GM12878 (cell line): ENCODE measurements at regions not wholly inside any gene's neighbourhood (a gene's known extent, or its start where the extent isn't known, plus 50 kb on each side); places are given as distances from the start of the nearest gene placed in this dataset.

Experiments
- EGR1 ChIP-seq, 2 experiments: IDR thresholded peaks; 1 replicate in 1 of 2; 2 replicates in 1 of 2; pipeline ENCODE4 v1.6.1; 2011 to 2012; ENCODE audit warnings: low read depth in 2 of 2, low read length in 2 of 2, borderline replicate concordance in 1 of 2, mild to moderate bottlenecking in 1 of 2, moderate library complexity in 1 of 2
- LARP7 ChIP-seq: fragments of 450-650 bp; IDR thresholded peaks from 2 replicates; pipeline ENCODE4 v1.6.1; 2017; ENCODE audit warnings: mild to moderate bottlenecking
- NR2C1 ChIP-seq: fragments of 450-650 bp; IDR thresholded peaks from 2 replicates; pipeline ENCODE4 v1.6.1; 2017; ENCODE audit warnings: antibody characterized with exemption, mild to moderate bottlenecking, moderate library complexity
- RAD51 ChIP-seq: fragments of 450-650 bp; IDR thresholded peaks from 2 replicates; pipeline ENCODE4 v1.6.1; 2016; ENCODE audit warnings: moderate library complexity, mild to moderate bottlenecking, inconsistent platforms
- RB1 ChIP-seq: fragments of 450-650 bp; formaldehyde crosslinking; IDR thresholded peaks from 2 replicates; pipeline ENCODE4 v1.6.1; 2017; ENCODE audit warnings: mild to moderate bottlenecking, borderline replicate concordance
- YBX1 ChIP-seq: fragments of 450-650 bp; IDR thresholded peaks from 2 replicates; pipeline ENCODE4 v1.6.1; 2016; ENCODE audit warnings: antibody characterized with exemption
- TF ChIP-seq, protein P1 (sequence below): fragments of 450-650 bp; IDR thresholded peaks from 2 replicates; pipeline ENCODE4 v1.6.1; 2017; ENCODE audit warnings: mild to moderate bottlenecking, moderate library complexity
- TF ChIP-seq, protein P2 (sequence below): fragments of 450-650 bp; IDR thresholded peaks from 2 replicates; pipeline ENCODE4 v1.6.1; 2017; ENCODE audit warnings: antibody characterized with exemption, mild to moderate bottlenecking, moderate library complexity
- TF ChIP-seq, protein P3 (sequence below): fragments of 450-650 bp; IDR thresholded peaks from 2 replicates; pipeline ENCODE4 v1.6.1; 2016; ENCODE audit warnings: mild to moderate bottlenecking, moderate library complexity, borderline replicate concordance
- TF ChIP-seq, protein P4 (sequence below): IDR thresholded peaks from 2 replicates; pipeline ENCODE4 v1.6.1; 2012; ENCODE audit warnings: low read depth, low read length, improper control_type of control experiment
- TF ChIP-seq, protein P5 (sequence below): fragments of 450-650 bp; formaldehyde crosslinking; IDR thresholded peaks from 2 replicates; pipeline ENCODE4 v1.4.0; 2022; ENCODE audit warnings: mild to moderate bottlenecking, moderate library complexity
- TF ChIP-seq, protein P6 (sequence below): IDR thresholded peaks from 2 replicates; pipeline ENCODE4 v1.6.1; 2011; ENCODE audit warnings: low read depth, low read length, improper control_type of control experiment, borderline replicate concordance

DNA sequence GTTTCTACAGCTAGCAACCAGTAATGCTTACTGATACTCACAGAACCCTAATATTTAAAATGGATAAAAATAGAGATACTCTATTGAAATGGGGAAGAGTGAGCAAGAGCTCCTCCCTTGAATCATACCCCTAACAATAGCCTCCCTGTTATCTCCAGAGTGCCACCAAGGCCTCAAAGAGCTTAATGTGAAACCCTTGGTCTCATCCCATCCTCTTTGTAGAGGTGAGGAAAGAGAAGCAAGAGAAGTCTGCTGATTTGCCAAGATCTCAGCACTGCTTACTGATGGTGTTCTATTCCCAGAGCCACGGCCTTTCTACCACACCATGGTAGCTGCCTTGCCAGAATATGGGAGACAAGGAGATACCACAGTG, 463.4 kb upstream of the PROK2 start (continued):
- TF ChIP-seq, protein P1, sequence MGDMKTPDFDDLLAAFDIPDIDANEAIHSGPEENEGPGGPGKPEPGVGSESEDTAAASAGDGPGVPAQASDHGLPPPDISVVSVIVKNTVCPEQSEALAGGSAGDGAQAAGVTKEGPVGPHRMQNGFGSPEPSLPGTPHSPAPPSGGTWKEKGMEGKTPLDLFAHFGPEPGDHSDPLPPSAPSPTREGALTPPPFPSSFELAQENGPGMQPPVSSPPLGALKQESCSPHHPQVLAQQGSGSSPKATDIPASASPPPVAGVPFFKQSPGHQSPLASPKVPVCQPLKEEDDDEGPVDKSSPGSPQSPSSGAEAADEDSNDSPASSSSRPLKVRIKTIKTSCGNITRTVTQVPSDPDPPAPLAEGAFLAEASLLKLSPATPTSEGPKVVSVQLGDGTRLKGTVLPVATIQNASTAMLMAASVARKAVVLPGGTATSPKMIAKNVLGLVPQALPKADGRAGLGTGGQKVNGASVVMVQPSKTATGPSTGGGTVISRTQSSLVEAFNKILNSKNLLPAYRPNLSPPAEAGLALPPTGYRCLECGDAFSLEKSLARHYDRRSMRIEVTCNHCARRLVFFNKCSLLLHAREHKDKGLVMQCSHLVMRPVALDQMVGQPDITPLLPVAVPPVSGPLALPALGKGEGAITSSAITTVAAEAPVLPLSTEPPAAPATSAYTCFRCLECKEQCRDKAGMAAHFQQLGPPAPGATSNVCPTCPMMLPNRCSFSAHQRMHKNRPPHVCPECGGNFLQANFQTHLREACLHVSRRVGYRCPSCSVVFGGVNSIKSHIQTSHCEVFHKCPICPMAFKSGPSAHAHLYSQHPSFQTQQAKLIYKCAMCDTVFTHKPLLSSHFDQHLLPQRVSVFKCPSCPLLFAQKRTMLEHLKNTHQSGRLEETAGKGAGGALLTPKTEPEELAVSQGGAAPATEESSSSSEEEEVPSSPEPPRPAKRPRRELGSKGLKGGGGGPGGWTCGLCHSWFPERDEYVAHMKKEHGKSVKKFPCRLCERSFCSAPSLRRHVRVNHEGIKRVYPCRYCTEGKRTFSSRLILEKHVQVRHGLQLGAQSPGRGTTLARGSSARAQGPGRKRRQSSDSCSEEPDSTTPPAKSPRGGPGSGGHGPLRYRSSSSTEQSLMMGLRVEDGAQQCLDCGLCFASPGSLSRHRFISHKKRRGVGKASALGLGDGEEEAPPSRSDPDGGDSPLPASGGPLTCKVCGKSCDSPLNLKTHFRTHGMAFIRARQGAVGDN = no peak
- no peak for TF ChIP-seq RB1
- TF ChIP-seq, protein P2, sequence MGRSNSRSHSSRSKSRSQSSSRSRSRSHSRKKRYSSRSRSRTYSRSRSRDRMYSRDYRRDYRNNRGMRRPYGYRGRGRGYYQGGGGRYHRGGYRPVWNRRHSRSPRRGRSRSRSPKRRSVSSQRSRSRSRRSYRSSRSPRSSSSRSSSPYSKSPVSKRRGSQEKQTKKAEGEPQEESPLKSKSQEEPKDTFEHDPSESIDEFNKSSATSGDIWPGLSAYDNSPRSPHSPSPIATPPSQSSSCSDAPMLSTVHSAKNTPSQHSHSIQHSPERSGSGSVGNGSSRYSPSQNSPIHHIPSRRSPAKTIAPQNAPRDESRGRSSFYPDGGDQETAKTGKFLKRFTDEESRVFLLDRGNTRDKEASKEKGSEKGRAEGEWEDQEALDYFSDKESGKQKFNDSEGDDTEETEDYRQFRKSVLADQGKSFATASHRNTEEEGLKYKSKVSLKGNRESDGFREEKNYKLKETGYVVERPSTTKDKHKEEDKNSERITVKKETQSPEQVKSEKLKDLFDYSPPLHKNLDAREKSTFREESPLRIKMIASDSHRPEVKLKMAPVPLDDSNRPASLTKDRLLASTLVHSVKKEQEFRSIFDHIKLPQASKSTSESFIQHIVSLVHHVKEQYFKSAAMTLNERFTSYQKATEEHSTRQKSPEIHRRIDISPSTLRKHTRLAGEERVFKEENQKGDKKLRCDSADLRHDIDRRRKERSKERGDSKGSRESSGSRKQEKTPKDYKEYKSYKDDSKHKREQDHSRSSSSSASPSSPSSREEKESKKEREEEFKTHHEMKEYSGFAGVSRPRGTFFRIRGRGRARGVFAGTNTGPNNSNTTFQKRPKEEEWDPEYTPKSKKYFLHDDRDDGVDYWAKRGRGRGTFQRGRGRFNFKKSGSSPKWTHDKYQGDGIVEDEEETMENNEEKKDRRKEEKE = no peak
- TF ChIP-seq, protein P3, sequence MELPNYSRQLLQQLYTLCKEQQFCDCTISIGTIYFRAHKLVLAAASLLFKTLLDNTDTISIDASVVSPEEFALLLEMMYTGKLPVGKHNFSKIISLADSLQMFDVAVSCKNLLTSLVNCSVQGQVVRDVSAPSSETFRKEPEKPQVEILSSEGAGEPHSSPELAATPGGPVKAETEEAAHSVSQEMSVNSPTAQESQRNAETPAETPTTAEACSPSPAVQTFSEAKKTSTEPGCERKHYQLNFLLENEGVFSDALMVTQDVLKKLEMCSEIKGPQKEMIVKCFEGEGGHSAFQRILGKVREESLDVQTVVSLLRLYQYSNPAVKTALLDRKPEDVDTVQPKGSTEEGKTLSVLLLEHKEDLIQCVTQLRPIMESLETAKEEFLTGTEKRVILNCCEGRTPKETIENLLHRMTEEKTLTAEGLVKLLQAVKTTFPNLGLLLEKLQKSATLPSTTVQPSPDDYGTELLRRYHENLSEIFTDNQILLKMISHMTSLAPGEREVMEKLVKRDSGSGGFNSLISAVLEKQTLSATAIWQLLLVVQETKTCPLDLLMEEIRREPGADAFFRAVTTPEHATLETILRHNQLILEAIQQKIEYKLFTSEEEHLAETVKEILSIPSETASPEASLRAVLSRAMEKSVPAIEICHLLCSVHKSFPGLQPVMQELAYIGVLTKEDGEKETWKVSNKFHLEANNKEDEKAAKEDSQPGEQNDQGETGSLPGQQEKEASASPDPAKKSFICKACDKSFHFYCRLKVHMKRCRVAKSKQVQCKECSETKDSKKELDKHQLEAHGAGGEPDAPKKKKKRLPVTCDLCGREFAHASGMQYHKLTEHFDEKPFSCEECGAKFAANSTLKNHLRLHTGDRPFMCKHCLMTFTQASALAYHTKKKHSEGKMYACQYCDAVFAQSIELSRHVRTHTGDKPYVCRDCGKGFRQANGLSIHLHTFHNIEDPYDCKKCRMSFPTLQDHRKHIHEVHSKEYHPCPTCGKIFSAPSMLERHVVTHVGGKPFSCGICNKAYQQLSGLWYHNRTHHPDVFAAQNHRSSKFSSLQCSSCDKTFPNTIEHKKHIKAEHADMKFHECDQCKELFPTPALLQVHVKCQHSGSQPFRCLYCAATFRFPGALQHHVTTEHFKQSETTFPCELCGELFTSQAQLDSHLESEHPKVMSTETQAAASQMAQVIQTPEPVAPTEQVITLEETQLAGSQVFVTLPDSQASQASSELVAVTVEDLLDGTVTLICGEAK = no peak
- TF ChIP-seq, protein P4, sequence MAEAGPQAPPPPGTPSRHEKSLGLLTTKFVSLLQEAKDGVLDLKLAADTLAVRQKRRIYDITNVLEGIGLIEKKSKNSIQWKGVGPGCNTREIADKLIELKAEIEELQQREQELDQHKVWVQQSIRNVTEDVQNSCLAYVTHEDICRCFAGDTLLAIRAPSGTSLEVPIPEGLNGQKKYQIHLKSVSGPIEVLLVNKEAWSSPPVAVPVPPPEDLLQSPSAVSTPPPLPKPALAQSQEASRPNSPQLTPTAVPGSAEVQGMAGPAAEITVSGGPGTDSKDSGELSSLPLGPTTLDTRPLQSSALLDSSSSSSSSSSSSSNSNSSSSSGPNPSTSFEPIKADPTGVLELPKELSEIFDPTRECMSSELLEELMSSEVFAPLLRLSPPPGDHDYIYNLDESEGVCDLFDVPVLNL = no peak
- no peak for TF ChIP-seq EGR1 (IDR thresholded peaks at IDR 0.05; ENCODE audit: borderline replicate concordance in 1 of 2, low read depth in 2 of 2, low read length in 2 of 2)
- TF ChIP-seq YBX1 = no peak
- no peak for TF ChIP-seq NR2C1
- no peak for TF ChIP-seq RAD51
- no peak for TF ChIP-seq LARP7
- TF ChIP-seq, protein P5, sequence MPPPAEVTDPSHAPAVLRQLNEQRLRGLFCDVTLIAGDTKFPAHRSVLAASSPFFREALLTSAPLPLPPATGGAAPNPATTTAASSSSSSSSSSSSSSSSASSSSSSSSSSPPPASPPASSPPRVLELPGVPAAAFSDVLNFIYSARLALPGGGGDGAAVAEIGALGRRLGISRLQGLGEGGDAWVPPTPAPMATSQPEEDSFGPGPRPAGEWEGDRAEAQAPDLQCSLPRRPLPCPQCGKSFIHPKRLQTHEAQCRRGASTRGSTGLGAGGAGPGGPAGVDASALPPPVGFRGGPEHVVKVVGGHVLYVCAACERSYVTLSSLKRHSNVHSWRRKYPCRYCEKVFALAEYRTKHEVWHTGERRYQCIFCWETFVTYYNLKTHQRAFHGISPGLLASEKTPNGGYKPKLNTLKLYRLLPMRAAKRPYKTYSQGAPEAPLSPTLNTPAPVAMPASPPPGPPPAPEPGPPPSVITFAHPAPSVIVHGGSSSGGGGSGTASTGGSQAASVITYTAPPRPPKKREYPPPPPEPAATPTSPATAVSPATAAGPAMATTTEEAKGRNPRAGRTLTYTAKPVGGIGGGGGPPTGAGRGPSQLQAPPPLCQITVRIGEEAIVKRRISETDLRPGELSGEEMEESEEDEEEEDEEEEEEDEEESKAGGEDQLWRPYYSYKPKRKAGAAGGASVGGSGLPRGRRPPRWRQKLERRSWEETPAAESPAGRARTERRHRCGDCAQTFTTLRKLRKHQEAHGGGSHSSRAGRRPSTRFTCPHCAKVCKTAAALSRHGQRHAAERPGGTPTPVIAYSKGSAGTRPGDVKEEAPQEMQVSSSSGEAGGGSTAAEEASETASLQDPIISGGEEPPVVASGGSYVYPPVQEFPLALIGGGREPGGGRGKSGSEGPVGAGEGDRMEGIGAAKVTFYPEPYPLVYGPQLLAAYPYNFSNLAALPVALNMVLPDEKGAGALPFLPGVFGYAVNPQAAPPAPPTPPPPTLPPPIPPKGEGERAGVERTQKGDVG (CRISPR knock-in tag) = no peak
- TF ChIP-seq, protein P6, sequence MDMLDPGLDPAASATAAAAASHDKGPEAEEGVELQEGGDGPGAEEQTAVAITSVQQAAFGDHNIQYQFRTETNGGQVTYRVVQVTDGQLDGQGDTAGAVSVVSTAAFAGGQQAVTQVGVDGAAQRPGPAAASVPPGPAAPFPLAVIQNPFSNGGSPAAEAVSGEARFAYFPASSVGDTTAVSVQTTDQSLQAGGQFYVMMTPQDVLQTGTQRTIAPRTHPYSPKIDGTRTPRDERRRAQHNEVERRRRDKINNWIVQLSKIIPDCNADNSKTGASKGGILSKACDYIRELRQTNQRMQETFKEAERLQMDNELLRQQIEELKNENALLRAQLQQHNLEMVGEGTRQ = no peak
